Left forelimb (tissue), 1 donor: ENCODE measurements at regions not wholly inside any gene's neighbourhood (a gene's known extent, or its start where the extent isn't known, plus 50 kb on each side); places are given as distances from the start of the nearest gene placed in this dataset.

Experiments
- DNase-seq: peaks from one replicate; pipeline ENCODE4 v3.0.0-alpha.2; 2018; ENCODE audit warnings: low spot score

GRCh38 chr18:72181241-72181764 is 362.8 kb downstream of the CBLN2 start:
- DNase-seq: no peak

- DNase-seq: no peak
Measured at GRCh38 chr18:72180689-72181088, 363.5 kb downstream of the CBLN2 start.

GRCh38 chr18:72174972-72175649 is 369.0 kb downstream of the CBLN2 start:
- DNase-seq: no peak

DNA sequence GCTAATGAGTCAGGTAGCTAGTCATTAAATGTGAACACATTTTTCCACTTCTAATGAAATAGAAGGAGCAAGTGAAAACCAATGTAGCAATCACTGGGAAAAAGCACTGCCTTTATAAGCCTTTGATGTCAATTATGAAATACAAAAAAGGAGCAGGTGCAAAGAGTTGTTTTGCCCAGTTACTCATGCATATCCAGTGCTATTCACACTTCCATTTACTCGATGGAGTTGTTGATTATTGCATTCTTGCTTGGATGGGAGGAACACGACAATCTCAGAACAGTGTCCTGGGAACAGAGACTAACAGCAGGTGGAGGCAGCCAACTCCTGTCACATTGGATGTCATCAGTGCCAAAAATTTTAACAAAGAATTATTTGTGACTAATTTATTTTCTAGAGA is 372.5 kb downstream of the CBLN2 start:
- DNase-seq: no peak

DNA sequence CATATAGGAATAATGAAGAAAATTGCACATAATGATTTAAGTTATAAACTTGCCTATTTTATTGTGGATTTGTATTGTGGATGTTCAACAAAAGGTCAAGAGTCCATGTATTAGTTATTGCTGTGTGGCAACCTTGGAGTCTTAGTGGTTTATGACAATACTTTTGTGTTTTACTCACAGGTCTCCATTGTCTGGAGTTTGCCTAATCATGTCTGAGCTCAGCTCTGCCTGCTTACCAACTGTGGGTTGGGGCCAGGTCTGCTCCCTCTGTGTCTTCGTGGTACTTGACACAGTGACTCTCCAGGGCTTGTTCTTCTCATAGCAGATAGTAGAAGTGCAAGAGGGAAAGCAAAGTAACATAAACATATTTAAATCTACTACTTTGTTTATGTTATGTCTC is 382.5 kb downstream of the CBLN2 start:
- no peak for DNase-seq

DNA sequence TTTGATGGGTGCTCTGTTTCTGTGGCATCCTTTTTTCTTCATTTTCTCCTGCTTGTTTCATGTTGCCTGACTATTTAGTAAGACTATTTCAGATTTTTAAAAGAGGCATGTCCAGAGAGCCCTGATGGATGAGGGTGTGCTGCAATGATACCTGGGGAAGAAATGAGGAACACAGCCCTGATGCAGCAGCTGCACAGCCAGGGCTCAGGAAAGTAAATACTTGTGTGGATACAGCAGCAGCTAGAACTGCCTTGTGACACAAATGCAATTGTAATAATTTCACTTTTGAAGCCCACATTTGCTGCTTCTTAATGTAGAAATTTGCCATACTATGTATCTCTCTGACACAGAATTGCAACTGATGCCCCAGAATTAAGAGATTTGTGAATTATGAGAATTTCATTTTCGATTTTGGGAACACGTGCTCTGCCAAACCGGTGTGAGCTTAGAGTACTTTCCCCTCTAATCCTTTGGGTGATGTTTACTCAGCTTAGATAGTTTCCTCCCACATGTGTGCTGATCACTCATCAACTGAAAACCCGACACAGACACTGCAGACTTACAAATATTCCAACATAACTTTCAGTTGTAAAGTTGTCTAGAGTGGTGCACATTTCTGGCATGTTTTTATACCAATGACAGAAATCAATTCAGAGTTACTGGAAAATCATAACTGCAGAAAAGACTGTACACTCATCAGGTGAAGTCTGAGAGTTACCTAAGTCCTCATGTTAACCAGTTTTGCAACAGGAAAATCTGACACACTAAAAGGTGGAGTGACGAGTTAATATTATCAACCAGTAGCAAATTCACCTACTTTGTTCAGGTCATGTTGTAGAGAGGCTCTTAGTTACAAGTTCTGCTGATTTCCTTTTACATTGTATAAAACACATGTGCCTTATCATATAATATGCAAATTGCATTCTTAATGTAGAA is 383.4 kb downstream of the CBLN2 start:
- DNase-seq: no peak

DNA sequence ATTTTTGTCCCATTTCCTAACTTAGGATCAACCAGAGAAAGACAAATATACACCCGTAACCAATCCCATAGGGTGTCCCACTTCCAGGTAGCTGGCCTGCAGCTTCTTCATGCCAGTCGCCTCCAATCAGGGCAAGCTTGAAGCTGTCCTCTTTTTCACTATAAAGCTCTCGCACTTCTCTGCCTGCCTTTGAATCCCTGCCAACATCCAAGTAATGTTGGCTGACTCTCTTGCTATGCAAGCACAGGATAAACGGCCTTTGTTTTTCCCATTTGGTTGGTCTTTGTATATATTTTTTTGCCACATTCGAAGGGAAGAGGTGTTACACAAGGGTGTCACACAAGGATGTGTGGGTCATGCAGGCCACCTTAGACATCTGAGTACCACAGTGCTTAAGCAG is 388.8 kb downstream of the CBLN2 start:
- no peak for DNase-seq

- DNase-seq: no peak
Measured at GRCh38 chr18:72154926-72155325, 389.2 kb downstream of the CBLN2 start.

DNA sequence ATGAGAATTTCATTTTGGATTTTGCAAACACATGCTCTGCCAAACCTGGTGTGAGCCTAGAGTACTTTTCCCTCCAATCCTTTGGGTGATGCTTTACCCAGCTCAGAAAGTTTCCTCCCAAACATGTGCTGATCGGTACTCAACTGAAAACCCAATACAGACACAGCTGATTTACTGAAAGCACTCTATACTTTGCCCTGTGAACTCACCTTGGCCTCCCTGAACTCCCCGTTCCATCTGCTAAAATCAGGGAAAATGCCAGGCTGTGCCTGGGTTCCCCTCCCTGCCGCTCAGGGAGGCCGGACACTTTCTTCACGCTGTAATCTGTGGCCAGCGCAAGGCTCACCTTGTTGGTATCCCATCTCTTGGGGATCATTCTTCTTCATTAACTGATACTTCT is 391.2 kb downstream of the CBLN2 start:
- DNase-seq: no peak

GRCh38 chr18:72147830-72148229 is 396.3 kb downstream of the CBLN2 start:
- no peak for DNase-seq

DNA sequence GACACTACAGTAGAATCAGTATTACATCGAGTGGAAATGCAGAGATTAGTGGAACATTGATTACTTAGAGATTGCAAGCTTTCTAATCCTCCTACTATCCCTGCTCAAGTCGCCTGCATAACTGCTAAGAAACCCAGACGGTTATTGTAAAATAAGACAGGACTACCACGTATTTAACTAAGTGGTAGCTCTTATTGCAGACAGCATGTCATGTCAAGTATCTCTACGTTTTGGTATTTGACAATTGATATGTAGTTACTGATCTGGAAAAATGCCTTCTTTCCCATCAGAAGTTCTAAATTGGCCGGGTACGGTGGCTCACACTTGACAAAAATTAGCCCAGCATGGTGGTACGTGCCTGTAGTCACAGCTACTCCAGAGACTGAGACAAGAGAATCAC is 404.1 kb downstream of the CBLN2 start:
- DNase-seq: no peak

GRCh38 chr18:72128649-72129048 is 415.5 kb downstream of the CBLN2 start:
- DNase-seq: no peak

GRCh38 chr18:72122103-72122502 is 422.0 kb downstream of the CBLN2 start:
- no peak for DNase-seq

DNA sequence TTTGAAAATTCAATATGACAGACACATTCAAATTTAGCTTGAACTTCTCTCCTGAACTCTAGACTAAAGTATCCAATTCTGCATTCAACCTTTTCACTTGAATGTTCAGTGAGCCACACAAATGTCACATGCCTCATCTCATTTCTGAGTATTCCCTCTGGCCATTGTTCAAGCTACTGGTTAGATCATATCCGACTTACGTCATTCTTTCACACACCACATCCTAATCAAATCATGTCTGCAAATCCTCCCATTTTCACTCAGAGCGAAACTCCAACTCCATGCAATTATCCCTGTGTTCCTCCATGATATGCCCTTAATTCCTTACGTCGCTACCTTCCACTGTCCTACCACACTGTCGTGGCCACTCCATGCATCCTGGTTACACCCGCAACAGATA is 425.1 kb downstream of the CBLN2 start:
- DNase-seq: no peak

GRCh38 chr18:72114801-72115594 is 429.1 kb downstream of the CBLN2 start:
- no peak for DNase-seq

DNA sequence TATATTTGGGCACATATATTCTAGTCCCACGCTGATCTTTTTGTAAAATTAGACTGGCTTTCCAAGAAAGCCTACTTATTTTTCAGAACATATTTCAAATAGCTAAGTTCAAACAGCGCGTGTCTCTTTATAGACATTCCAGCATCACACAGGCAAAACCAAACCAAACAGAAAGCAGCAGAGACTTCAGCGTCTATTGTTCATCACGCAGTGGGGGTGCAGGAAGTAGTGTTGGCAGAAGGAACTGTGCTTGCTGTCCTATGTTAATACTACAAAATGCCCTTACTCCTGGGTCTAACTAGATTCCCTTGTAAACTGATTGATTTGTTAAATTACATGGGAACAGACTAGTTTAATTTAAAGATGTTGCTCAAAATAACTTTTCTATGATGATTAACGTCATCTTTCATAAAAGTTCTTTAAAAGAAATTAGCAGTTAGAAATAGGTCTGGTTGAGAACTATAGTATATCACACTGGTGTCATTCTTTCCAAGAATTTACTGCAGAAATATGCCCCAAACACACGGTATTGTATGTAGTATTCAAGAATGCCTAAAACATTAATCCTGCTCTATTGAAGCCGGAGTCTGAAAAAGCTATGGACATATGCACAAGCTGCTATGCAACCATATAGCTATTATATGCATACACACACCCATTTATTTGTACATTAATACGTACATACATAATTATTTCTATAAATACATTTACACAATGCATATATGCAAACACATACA is 436.3 kb downstream of the CBLN2 start:
- DNase-seq: no peak

GRCh38 chr18:72104851-72105250 is 439.3 kb downstream of the CBLN2 start:
- no peak for DNase-seq

DNA sequence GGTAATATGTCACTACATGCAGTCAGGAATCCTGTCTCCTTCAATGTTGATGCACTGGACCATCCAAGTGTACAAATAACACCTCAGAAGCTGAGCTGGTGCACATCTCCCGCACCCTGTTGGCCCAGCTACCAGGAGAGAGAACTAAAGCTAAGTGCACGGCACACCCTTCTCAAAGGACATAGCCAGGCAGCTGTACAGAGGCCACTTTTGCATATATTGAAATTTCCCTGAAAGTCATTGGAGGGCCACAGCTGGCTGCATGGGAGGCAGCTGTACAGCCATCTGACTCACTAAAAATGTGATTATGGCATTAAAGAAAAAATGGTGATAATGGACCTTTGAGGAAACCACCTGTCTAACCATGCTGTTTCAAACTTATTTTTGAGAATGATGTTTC is 441.7 kb downstream of the CBLN2 start:
- no peak for DNase-seq

GRCh38 chr18:72100465-72101004 is 443.6 kb downstream of the CBLN2 start:
- DNase-seq: no peak

DNA sequence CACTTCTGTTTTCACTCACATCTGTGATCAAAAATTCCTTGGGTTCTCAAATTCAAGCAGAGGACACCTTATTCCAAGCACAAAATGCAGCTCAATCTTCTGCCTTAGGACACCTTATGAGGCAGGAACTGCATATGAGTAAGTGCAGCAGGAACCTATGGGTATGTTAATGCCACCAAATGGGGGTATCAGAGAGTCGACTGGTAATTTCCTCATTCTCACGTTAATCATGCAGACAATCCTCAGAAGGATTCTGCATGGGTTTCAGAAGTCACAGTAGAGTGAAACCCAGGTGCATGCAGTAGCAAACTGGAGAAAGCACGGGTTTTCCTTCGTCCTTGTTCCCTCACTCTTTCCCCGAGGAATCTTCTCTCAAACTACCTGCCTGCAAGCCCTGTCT is 452.8 kb downstream of the CBLN2 start:
- DNase-seq: no peak

DNA sequence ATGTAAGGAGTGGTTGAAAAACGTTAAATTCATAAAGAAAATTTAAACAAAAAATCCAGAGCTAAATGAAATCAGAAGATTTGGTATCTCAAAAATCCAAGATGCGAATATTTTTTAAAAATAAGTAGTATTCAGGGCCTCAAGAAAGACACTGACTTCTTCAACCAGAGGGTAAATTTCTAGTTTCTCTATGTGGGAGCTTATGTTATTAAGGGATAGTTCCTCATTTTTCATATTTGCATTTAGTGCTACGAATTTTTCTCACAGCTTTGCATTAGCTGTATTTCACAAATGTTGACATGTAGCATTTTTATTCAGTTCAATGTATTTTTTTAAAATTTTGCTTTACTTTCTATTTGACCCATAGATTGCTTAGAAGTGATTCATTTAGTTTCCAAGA is 454.7 kb downstream of the CBLN2 start:
- no peak for DNase-seq
